A673 (cell line): ENCODE measurements at regions not wholly inside any gene's neighbourhood (a gene's known extent, or its start where the extent isn't known, plus 50 kb on each side); places are given as distances from the start of the nearest gene placed in this dataset.

Experiments used
- BruUV-seq: library from RNA; stranded (reverse); fragments of 400-500 nt; replicated peaks from 2 replicates; lab custom pipeline; 2021; lab: Mats Ljungman, UMichigan
- CTCF ChIA-PET: fragments of 300-600 bp; sonication (Branson Sonifier 250); formaldehyde crosslinking; loops from one replicate; lab custom pipeline; 2022; ENCODE audit warnings: antibody characterized with exemption; lab: Charles Lee
- POLR2A ChIA-PET: fragments of 300-600 bp; sonication (Branson Sonifier 250); formaldehyde crosslinking; loops from one replicate; lab custom pipeline; 2022; ENCODE audit warnings: antibody characterized with exemption; ENCODE audit not compliant: low non-redundant PET; lab: Charles Lee
- DNase-seq: peaks from one replicate; pipeline ENCODE4 v3.0.0-alpha.2; 2015; ENCODE audit warnings: low spot score
- H3K27ac ChIP-seq: fragments of 200-600 bp; sonication (generic); 2 replicates; pipeline ENCODE4 v1.5.1; 2016; ENCODE audit warnings: mixed run types, low read depth, mild to moderate bottlenecking, mixed read lengths, antibody characterized with exemption, low read length; ENCODE audit not compliant: poor library complexity, severe bottlenecking
- H3K27me3 ChIP-seq: fragments of 200-600 bp; sonication (generic); replicated peaks from 2 replicates; pipeline ENCODE4 v1.6.1; 2017; ENCODE audit warnings: mixed run types, low read depth, mild to moderate bottlenecking, mixed read lengths, antibody characterized with exemption, low read length; ENCODE audit not compliant: insufficient read depth, poor library complexity
- H3K36me3 ChIP-seq: fragments of 200-600 bp; sonication (generic); 2 replicates; pipeline ENCODE4 v1.6.1; 2016; ENCODE audit warnings: mixed run types, mild to moderate bottlenecking, mixed read lengths, antibody characterized with exemption, low read length; ENCODE audit not compliant: insufficient read depth, poor library complexity, severe bottlenecking
- H3K4me1 ChIP-seq: fragments of 200-600 bp; sonication (generic); 2 replicates; pipeline ENCODE4 v1.6.1; 2017; ENCODE audit warnings: mixed run types, mild to moderate bottlenecking, mixed read lengths, antibody characterized with exemption, low read length; ENCODE audit not compliant: insufficient read depth, poor library complexity, severe bottlenecking
- H3K4me3 ChIP-seq: fragments of 200-600 bp; sonication (generic); 2 replicates; pipeline ENCODE4 v1.5.1; 2016; ENCODE audit warnings: low read depth, mixed run types, mild to moderate bottlenecking, mixed read lengths, low read length; ENCODE audit not compliant: poor library complexity, severe bottlenecking
- H3K9me3 ChIP-seq: fragments of 200-600 bp; sonication (generic); 2 replicates; pipeline ENCODE4 v1.6.1; 2016; ENCODE audit warnings: mixed run types, low read depth, mild to moderate bottlenecking, mixed read lengths, antibody characterized with exemption, low read length; ENCODE audit not compliant: poor library complexity, severe bottlenecking
- EZH2 ChIP-seq: fragments of 200-600 bp; sonication (generic); IDR thresholded peaks from 2 replicates; pipeline ENCODE4 v1.6.1; 2017; ENCODE audit warnings: borderline replicate concordance, low read depth, mild to moderate bottlenecking, mixed read lengths, antibody characterized with exemption, low read length; ENCODE audit not compliant: poor library complexity, severe bottlenecking
- intact Hi-C: fragments of 100-400 bp; cut with micrococcal nuclease; formaldehyde crosslinking; loops from one replicate; pipeline ENCODE4 v1.10.0; 2022; ENCODE audit not compliant: unreplicated experiment
- TF ChIP-seq, protein P1 (sequence below): fragments of 300-800, 200-600 bp; sonication (generic); conservative IDR thresholded peaks from 2 replicates; pipeline ENCODE4 v1.5.1; 2017; ENCODE audit warnings: low read depth, mild to moderate bottlenecking, antibody characterized with exemption, low read length, moderate library complexity, mixed read lengths

DNA sequence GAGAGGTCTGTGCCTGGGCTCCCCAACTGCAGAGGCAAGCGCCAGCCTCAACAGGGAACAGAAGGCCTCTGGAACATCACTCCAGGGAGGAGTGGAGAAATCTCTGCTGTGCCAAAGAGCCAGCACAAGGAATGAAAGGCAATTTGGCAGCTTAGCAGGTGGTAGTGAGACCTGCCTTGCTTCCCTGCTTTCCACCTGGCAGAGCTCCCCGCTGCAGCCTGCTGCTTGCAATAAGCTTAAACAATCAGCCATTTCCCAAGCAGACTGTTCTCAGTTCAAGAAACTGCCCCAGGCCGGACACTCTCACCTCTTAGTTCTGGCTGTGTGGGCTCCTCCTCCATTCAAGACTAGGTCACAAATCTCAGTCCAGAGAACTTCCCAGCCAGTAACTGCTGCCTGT is 370.6 kb downstream of the MAGEB5 start:
- H3K4me1 ChIP-seq = no peaks in the 10 kb centered on the region
- no TSS peak for BruUV-seq
- H3K4me3 ChIP-seq = no peak overlapping the region
- DNase-seq = no peak
- TF ChIP-seq EZH2 = no peak
- no peaks in the 10 kb centered on the region for H3K9me3 ChIP-seq
- H3K27me3 ChIP-seq = no peaks in the 10 kb centered on the region
- intact Hi-C loops = no loop called here
- POLR2A ChIA-PET = no interaction called here
- no peak overlapping the region for H3K27ac ChIP-seq
- CTCF ChIA-PET = no interaction called here
- no peaks in the 10 kb centered on the region for H3K36me3 ChIP-seq

DNA sequence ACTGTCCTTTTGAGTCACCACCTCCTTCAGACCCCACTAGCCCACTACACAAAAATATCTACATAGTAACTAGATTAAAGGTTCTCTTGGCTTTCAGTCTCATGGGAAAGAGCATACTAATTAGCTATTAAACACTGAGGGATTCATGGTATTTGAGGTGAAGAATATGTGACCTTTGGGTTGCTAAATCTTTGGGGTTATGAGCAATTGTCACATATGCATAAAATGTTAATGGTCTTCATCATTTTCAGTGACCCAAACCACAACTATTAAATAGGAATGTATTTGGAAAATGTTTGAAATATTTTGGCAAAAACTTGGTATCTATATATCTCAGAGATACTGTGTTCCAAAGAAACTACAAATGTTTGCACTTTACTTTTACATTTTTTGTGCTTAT is 365.1 kb downstream of the MAGEB5 start:
- H3K4me3 ChIP-seq = no peak overlapping the region
- ChIA-PET POLR2A (no interaction called here), CTCF (no interaction called here)
- intact Hi-C loops = no loop called here
- no peak overlapping the region for H3K27ac ChIP-seq
- TF ChIP-seq EZH2 = no peak
- TF ChIP-seq, protein P1, sequence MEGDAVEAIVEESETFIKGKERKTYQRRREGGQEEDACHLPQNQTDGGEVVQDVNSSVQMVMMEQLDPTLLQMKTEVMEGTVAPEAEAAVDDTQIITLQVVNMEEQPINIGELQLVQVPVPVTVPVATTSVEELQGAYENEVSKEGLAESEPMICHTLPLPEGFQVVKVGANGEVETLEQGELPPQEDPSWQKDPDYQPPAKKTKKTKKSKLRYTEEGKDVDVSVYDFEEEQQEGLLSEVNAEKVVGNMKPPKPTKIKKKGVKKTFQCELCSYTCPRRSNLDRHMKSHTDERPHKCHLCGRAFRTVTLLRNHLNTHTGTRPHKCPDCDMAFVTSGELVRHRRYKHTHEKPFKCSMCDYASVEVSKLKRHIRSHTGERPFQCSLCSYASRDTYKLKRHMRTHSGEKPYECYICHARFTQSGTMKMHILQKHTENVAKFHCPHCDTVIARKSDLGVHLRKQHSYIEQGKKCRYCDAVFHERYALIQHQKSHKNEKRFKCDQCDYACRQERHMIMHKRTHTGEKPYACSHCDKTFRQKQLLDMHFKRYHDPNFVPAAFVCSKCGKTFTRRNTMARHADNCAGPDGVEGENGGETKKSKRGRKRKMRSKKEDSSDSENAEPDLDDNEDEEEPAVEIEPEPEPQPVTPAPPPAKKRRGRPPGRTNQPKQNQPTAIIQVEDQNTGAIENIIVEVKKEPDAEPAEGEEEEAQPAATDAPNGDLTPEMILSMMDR = no peak
- H3K27me3 ChIP-seq = no peaks in the 10 kb centered on the region
- no TSS peak for BruUV-seq
- H3K36me3 ChIP-seq = no peaks in the 10 kb centered on the region
- H3K9me3 ChIP-seq = no peaks in the 10 kb centered on the region
- no peak for DNase-seq
- H3K4me1 ChIP-seq = no peaks in the 10 kb centered on the region

DNA sequence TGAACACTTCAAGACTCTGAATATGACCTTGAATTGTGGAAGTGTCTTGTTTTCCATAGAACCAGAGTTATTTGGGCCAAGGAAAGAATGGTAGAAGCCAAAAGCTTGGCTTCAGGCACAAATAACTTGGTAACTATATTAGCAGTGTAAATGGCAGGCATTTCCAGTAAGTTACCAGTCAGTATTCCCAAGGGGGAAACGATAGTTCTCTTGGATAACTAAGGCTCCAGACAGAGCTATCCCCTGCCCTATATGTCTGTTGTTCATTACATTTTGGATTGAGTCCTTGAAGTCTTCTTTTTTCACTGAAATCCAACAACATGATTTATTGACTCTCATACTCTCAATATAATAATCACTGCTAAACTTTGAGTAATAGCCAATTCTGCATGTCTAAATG is 364.1 kb downstream of the MAGEB5 start:
- no peak for TF ChIP-seq EZH2
- TF ChIP-seq, protein P1 = no peak
- no peak overlapping the region for H3K27ac ChIP-seq
- no peaks in the 10 kb centered on the region for H3K9me3 ChIP-seq
- no peaks in the 10 kb centered on the region for H3K4me1 ChIP-seq
- ChIA-PET CTCF (no interaction called here), POLR2A (no interaction called here)
- no peaks in the 10 kb centered on the region for H3K36me3 ChIP-seq
- intact Hi-C loops = no loop called here
- H3K4me3 ChIP-seq = no peak overlapping the region
- H3K27me3 ChIP-seq = no peaks in the 10 kb centered on the region
- BruUV-seq = no TSS peak
- DNase-seq = no peak

DNA sequence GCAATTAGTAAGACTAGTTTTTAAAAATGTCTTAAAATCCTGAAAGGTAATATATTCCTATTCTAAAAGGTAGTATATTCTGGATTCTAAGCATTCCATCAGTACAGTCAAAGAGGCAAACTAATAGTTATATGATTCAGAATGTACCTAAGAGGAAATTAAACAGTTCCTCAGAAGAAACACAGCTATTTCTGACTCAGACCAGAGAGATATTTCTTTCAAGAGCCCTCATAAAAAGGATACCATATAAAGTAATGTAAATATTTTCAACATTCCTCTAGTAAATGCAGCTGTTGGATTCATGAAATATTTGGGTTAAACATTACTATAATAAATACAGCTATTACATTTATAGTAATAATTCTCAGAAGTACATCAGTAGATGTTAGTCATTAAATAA is 358.3 kb downstream of the MAGEB5 start:
- TF ChIP-seq EZH2 = no peak
- TF ChIP-seq, protein P1 = no peak
- ChIA-PET CTCF (no interaction called here), POLR2A (no interaction called here)
- Histone ChIP-seq H3K27ac (no peak overlapping the region), H3K4me3 (no peak overlapping the region), H3K27me3 (no peaks in the 10 kb centered on the region), H3K9me3 (no peaks in the 10 kb centered on the region), H3K36me3 (no peaks in the 10 kb centered on the region), H3K4me1 (no peaks in the 10 kb centered on the region)
- no TSS peak for BruUV-seq
- intact Hi-C loops = no loop called here
- DNase-seq = no peak
